Ovary (tissue), 7 donors: ENCODE measurements at regions not wholly inside any gene's neighbourhood (a gene's known extent, or its start where the extent isn't known, plus 50 kb on each side); places are given as distances from the start of the nearest gene placed in this dataset.
"Not testable (repeated sequence)": the region's sequence is repeated elsewhere in the genome, so short reads cannot be mapped to it uniquely, and the experiment has no call there.

Experiments used
- DNase-seq, 5 donors: peaks; one replicate each; pipeline ENCODE4 v3.0.0-alpha.2; 2019 to 2020
- H3K27ac ChIP-seq, 2 donors: fragments of 200-600 bp; one replicate each; pipeline versions ENCODE4 v1.5.1 to v1.8.0; 2019 to 2022
- H3K27me3 ChIP-seq: fragments of 200-600 bp; one replicate; pipeline ENCODE4 v1.8.0; 2022
- H3K36me3 ChIP-seq: fragments of 200-600 bp; sonication (generic); one replicate; pipeline ENCODE4 v1.5.1; 2019
- H3K4me1 ChIP-seq: one replicate; pipeline ENCODE4 v1.8.1; 2013; ENCODE audit warnings: mild to moderate bottlenecking, moderate library complexity; ENCODE audit not compliant: insufficient read depth
- H3K4me3 ChIP-seq: fragments of 200-600 bp; sonication (generic); one replicate; pipeline ENCODE4 v1.5.1; 2017
- H3K9me3 ChIP-seq, 2 donors: fragments of 200-600 bp in 1 of 2; sonication (generic) in 1 of 2; one replicate each; pipeline versions ENCODE4 v1.5.1 to v1.8.1; 2013 to 2019; ENCODE audit warnings: mild to moderate bottlenecking in 1 of 2, moderate library complexity in 1 of 2
- EP300 ChIP-seq: sonication (generic); formaldehyde crosslinking; IDR thresholded peaks from one replicate; pipeline ENCODE4 v1.6.1; 2017; ENCODE audit warnings: antibody characterized with exemption
- POLR2A ChIP-seq: fragments of 450-650 bp; IDR thresholded peaks from one replicate; pipeline ENCODE4 v1.6.1; 2017; ENCODE audit warnings: antibody characterized with exemption, mild to moderate bottlenecking, moderate library complexity
- WGBS, 3 donors: extraction: QIAGEN DNeasy Blood & Tissue Kit in 1 of 3; methylation state at CpG; one replicate each; pipeline versions ENCODE4 v1.1.5 to v1.1.7; 2013 to 2017; 5-methylcytosine and 5-hydroxymethylcytosine counted together
- intact Hi-C, 4 donors: fragments of 100-400 bp; cut with DNase I; formaldehyde crosslinking; loops; one replicate each; pipeline versions ENCODE4 v1.11.0 to v1.15.1; 2022 to 2023
- TF ChIP-seq, protein P1 (sequence below), 3 donors: fragments of 450-650 bp in 2 of 3; fragments of 200-600 bp in 1 of 3; IDR thresholded peaks; one replicate each; pipeline versions ENCODE4 v1.5.1 to v1.8.0; 2016 to 2022; ENCODE audit warnings: antibody characterized with exemption in 3 of 3, mild to moderate bottlenecking in 1 of 3
- donor health status: DM: no; HTN: no; CAD: no; lungs with moderate emphysema.
- donor health status: DM: no; HTN: no; CAD: no.
- donor health status: Bipolar disorder and iron deficiency.
- donor health status: DM: no; HTN: no; CAD: no.
- donor health status: DM: yes; HTN: yes; CAD: no.

- WGBS, 3 donors: 63 to 67% (median 63%) methylated on average over 6 of the region's 6 CpGs
- no peak for DNase-seq
- TF ChIP-seq, protein P1, sequence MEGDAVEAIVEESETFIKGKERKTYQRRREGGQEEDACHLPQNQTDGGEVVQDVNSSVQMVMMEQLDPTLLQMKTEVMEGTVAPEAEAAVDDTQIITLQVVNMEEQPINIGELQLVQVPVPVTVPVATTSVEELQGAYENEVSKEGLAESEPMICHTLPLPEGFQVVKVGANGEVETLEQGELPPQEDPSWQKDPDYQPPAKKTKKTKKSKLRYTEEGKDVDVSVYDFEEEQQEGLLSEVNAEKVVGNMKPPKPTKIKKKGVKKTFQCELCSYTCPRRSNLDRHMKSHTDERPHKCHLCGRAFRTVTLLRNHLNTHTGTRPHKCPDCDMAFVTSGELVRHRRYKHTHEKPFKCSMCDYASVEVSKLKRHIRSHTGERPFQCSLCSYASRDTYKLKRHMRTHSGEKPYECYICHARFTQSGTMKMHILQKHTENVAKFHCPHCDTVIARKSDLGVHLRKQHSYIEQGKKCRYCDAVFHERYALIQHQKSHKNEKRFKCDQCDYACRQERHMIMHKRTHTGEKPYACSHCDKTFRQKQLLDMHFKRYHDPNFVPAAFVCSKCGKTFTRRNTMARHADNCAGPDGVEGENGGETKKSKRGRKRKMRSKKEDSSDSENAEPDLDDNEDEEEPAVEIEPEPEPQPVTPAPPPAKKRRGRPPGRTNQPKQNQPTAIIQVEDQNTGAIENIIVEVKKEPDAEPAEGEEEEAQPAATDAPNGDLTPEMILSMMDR (IDR thresholded peaks at IDR 0.05): no peak
- TF ChIP-seq POLR2A: no peak
- TF ChIP-seq EP300: no peak
- Histone ChIP-seq H3K4me3 (no peak overlapping the region), H3K9me3 (no peaks in the 10 kb centered on the region), H3K27ac (no peak overlapping the region), H3K4me1 (peaks cover 1% of the 10 kb centered on the region), H3K27me3 (no peaks in the 10 kb centered on the region), H3K36me3 (no peaks in the 10 kb centered on the region)
- intact Hi-C loops: no loop called here
These were observed 154.4 kb upstream of the SALL3 start for GRCh38 chr18:78825168-78825567.

- H3K4me3 ChIP-seq: no peak overlapping the region
- WGBS, 3 donors: 67 to 69% (median 69%) methylated on average over 4 of the region's 4 CpGs
- TF ChIP-seq, protein P1 (IDR thresholded peaks at IDR 0.05): no peak
- TF ChIP-seq EP300 (no peak), POLR2A (no peak)
- DNase-seq: no peak
- peaks cover 1% of the 10 kb centered on the region for H3K4me1 ChIP-seq
- no peaks in the 10 kb centered on the region for H3K27me3 ChIP-seq
- H3K27ac ChIP-seq: no peak overlapping the region
- no peaks in the 10 kb centered on the region for H3K9me3 ChIP-seq
- H3K36me3 ChIP-seq: no peaks in the 10 kb centered on the region
- intact Hi-C loops: no loop called here
These were observed 153.0 kb upstream of the SALL3 start for GRCh38 chr18:78826631-78827030.

DNA sequence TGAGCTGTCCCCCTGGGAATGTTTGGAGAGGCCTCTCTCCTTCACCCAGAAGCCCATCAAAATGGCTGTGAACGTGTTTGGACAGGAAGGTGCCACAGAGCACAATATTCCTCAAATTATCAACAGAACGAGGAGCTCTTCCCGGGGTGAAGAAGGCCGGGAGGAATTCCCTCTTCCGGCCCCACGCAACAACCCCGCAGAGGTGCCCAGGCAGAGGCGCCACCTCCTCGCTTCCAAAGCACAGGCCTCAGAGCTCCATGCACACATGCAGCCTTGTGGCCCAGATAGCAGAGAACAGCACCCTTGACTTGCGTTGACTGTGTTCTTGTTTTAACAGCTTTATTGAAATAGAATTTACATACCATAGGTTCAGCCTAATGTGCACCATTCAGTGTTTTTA lies 152.5 kb upstream of the SALL3 start:
- intact Hi-C loops: no loop called here
- WGBS, 3 donors: 82 to 87% (median 86%) methylated on average over 10 of the region's 10 CpGs

DNA sequence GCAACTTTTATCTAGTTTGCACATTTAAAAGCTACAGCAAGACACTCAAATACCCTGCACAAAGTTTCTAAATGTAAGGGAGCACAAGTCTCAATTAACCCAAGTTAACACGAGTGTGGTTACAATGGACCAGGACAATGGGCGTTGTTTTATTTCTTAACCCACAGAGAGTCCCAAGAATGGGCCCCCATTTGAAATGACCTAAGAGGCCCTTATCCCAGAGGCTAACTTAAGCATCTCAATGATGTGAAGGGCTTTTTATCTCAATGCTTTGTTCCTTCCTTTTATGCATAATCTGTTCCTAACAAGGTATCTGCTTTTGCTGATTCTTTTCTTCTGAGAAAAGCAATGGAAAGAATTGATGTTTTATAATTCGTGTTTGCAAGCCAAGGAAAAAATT lies 151.5 kb upstream of the SALL3 start:
- Histone ChIP-seq H3K36me3 (no peaks in the 10 kb centered on the region), H3K9me3 (no peaks in the 10 kb centered on the region), H3K27ac (no peak overlapping the region), H3K4me3 (no peak overlapping the region), H3K4me1 (peaks cover 1% of the 10 kb centered on the region), H3K27me3 (no peaks in the 10 kb centered on the region)
- DNase-seq: no peak
- intact Hi-C loops: no loop called here
- TF ChIP-seq EP300: no peak
- WGBS, 3 donors: 68 to 76% (median 73%) methylated on average over 3 of the region's 3 CpGs

More for the DNA sequence above, 152.5 kb upstream of the SALL3 start:
- TF ChIP-seq EP300 (no peak), POLR2A (no peak)
- H3K27me3 ChIP-seq: no peaks in the 10 kb centered on the region
- H3K27ac ChIP-seq: no peak overlapping the region
- peaks cover 1% of the 10 kb centered on the region for H3K4me1 ChIP-seq
- no peak for DNase-seq
- H3K9me3 ChIP-seq: no peaks in the 10 kb centered on the region
- no peak overlapping the region for H3K4me3 ChIP-seq
- no peaks in the 10 kb centered on the region for H3K36me3 ChIP-seq

DNA sequence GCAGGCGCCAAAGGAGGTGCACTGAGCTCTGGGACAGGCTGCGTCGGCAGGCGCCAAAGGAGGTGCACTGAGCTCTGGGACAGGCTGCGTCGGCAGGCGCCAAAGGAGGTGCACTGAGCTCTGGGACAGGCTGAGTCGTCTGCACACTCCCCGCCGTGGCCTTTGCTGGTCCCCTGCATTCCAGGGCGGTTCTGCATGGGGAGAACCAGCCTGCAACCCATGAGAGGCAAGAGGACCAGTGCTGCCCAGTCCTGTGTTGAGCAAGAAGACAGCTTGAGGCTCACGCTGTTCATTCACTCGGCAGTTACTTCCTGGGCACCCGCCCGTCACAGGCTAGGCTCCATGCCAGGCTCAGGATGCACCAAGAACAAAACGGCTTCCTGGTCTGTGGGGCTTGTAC lies 150.6 kb upstream of the SALL3 start:
- H3K4me3 ChIP-seq, H3K9me3 ChIP-seq, intact Hi-C loops, H3K36me3 ChIP-seq, H3K27ac ChIP-seq, DNase-seq, H3K27me3 ChIP-seq, H3K4me1 ChIP-seq: not testable (repeated sequence)
- WGBS, 3 donors: 66 to 75% (median 75%) methylated on average over 15 to 16 of the region's 16 CpGs

DNA sequence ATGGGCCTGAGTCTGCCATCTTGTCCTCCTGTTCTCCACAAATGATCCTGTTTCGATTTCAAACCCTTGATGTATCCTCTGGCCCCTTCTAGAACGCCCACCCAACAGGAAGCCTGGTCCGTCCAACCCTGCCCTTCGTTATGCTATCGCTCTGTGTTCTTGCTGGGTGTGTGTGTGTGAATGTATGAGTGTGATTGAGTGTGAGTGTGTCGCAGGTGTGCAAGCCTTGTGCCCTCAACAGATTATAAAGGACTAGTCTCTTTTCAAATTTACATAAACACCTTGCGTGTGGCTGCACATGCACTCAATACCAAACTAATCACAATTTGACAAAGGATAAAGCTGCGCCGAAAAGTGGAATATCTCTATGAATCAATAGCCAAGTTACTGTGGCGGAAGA lies 149.5 kb upstream of the SALL3 start:
- intact Hi-C loops: no loop called here
- no peak for TF ChIP-seq POLR2A
- no peak for TF ChIP-seq EP300
- TF ChIP-seq, protein P1 (IDR thresholded peaks at IDR 0.05): no peak
- peaks cover 1% of the 10 kb centered on the region for H3K4me1 ChIP-seq
- no peak overlapping the region for H3K4me3 ChIP-seq
- H3K36me3 ChIP-seq: no peaks in the 10 kb centered on the region
- WGBS, 3 donors: 89 to 92% (median 91%) methylated on average over 10 of the region's 10 CpGs
- H3K27ac ChIP-seq: no peak overlapping the region
- DNase-seq: no peak
- H3K9me3 ChIP-seq: no peaks in the 10 kb centered on the region
- no peaks in the 10 kb centered on the region for H3K27me3 ChIP-seq
